ENCODE measurements at regions not wholly inside any gene's neighbourhood (a gene's known extent, or its start where the extent isn't known, plus 50 kb on each side); places are given as distances from the start of the nearest gene placed in this dataset.

- Histone ChIP-seq H3K9me3 (no peaks in the 10 kb centered on the region), H3K4me2 (no peak overlapping the region), H3K4me3 (no peak overlapping the region), H3K4me1 (no peaks in the 10 kb centered on the region), H3K27ac (no peak overlapping the region)
- no peak for DNase-seq (ENCODE audit: low read depth in 1 of 2, low spot score in 1 of 2)
- ChIA-PET POLR2A (no interaction called here), CTCF (no interaction called here)
- WGBS (ENCODE audit: missing lambda C conversion rate) = 50% methylated on average over 2 of the region's 2 CpGs
- FAIRE-seq = no peak
- no peak for ATAC-seq
- no peak for TF ChIP-seq CEBPB (IDR thresholded peaks at IDR 0.05)
- no peak for TF ChIP-seq CBX8 (IDR thresholded peaks at IDR 0.05)
- TF ChIP-seq ESRRA (IDR thresholded peaks at IDR 0.05; ENCODE audit: borderline replicate concordance, low read length) = no peak
These were observed 122.0 kb downstream of the GPCPD1 start for GRCh38 chr20:5488823-5489222.

DNA sequence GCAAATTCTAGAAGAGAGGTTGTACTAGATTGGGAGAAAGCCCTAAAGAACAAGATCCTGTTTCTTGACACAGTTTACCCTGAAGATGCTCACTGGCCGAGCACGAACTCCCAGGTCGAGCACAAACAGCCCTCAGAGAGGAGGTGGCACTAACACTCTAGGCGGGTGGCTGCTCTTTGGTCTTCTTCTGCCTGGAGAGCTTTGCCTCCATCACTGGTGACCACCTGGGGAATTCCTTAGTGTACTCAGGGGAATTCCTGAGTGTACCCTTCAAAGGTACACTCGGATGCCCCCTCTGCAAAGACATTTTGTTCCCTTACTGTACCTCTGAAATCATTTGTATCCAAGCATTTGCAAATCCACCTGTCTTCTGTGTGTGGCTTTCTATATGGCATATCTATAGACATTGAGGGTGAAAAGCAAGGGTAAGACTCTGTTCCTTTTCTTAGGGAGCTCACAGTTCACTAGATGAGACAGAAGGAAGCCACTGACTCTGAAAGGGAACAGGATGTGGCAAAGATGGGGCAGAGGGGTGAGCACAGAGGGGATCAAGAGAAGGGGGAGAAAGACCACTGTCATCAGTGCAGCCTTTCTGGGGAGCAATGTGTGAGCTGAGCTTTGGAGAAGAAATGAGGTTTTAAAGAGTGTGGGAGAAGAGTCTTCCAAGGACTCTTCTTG lies 124.3 kb downstream of the GPCPD1 start:
- DNase-seq (ENCODE audit: low read depth in 1 of 2, low spot score in 1 of 2) = no peak
- Histone ChIP-seq H3K4me3 (no peak overlapping the region), H3K27ac (no peak overlapping the region), H3K4me1 (no peaks in the 10 kb centered on the region), H3K4me2 (no peak overlapping the region), H3K9me3 (no peaks in the 10 kb centered on the region)
- 26% methylated on average over 5 of the region's 5 CpGs for WGBS (ENCODE audit: missing lambda C conversion rate)
- FAIRE-seq = no peak
- POLR2A ChIA-PET = no interaction called here
- TF ChIP-seq, protein P1, sequence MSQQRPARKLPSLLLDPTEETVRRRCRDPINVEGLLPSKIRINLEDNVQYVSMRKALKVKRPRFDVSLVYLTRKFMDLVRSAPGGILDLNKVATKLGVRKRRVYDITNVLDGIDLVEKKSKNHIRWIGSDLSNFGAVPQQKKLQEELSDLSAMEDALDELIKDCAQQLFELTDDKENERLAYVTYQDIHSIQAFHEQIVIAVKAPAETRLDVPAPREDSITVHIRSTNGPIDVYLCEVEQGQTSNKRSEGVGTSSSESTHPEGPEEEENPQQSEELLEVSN (IDR thresholded peaks at IDR 0.05; ENCODE audit: borderline replicate concordance, low read depth) = no peak
- TF ChIP-seq ZNF302 (CRISPR knock-in tag; IDR thresholded peaks at IDR 0.05) (no peak), RFX5 (IDR thresholded peaks at IDR 0.05) (no peak), MYC (IDR thresholded peaks at IDR 0.05; ENCODE audit: borderline replicate concordance, low read length) (no peak)
- no peak for ATAC-seq
- CTCF ChIA-PET = no interaction called here

GRCh38 chr20:5484926-5485325 lies 125.9 kb downstream of the GPCPD1 start:
- Histone ChIP-seq H3K9me3 (no peaks in the 10 kb centered on the region), H3K27ac (no peak overlapping the region), H3K4me3 (no peak overlapping the region), H3K4me1 (no peaks in the 10 kb centered on the region), H3K4me2 (no peak overlapping the region)
- ChIA-PET POLR2A (no interaction called here), CTCF (interaction anchor here (3.1 kb wide), 1 partner anchor 36 kb away, joined by 8 read pairs; no protein-coding TSS in a partner anchor)
- 68% methylated on average over 8 of the region's 8 CpGs for WGBS (ENCODE audit: missing lambda C conversion rate)
- no peak for ATAC-seq
- DNase-seq (ENCODE audit: low read depth in 1 of 2, low spot score in 1 of 2) = no peak
- TF ChIP-seq ZSCAN20 (CRISPR knock-in tag; IDR thresholded peaks at IDR 0.05) (no peak), CHD4 (IDR thresholded peaks at IDR 0.05; ENCODE audit: borderline replicate concordance) (no peak), USF2 (IDR thresholded peaks at IDR 0.05) (no peak), ESRRA (IDR thresholded peaks at IDR 0.05; ENCODE audit: borderline replicate concordance, low read length) (no peak), POLR2AphosphoS2 (conservative IDR thresholded peaks at IDR 0.05; ENCODE audit: low read length) (no peak), NR3C1 (IDR thresholded peaks at IDR 0.05) (no peak), TFCP2L1 (CRISPR knock-in tag; IDR thresholded peaks at IDR 0.05) (no peak), PHF8 (IDR thresholded peaks at IDR 0.05; ENCODE audit: borderline replicate concordance, low read depth) (no peak), FOXS1 (CRISPR knock-in tag; IDR thresholded peaks at IDR 0.05) (no peak), CBX8 (IDR thresholded peaks at IDR 0.05) (no peak), RNF2 (IDR thresholded peaks at IDR 0.05; ENCODE audit: borderline replicate concordance, low read depth) (no peak), ZC3H11A (IDR thresholded peaks at IDR 0.05) (no peak), TP53 (CRISPR knock-in tag; IDR thresholded peaks at IDR 0.05) (no peak), CBX2 (IDR thresholded peaks at IDR 0.05; ENCODE audit: borderline replicate concordance, low read depth) (no peak)
- TF ChIP-seq, protein P2, sequence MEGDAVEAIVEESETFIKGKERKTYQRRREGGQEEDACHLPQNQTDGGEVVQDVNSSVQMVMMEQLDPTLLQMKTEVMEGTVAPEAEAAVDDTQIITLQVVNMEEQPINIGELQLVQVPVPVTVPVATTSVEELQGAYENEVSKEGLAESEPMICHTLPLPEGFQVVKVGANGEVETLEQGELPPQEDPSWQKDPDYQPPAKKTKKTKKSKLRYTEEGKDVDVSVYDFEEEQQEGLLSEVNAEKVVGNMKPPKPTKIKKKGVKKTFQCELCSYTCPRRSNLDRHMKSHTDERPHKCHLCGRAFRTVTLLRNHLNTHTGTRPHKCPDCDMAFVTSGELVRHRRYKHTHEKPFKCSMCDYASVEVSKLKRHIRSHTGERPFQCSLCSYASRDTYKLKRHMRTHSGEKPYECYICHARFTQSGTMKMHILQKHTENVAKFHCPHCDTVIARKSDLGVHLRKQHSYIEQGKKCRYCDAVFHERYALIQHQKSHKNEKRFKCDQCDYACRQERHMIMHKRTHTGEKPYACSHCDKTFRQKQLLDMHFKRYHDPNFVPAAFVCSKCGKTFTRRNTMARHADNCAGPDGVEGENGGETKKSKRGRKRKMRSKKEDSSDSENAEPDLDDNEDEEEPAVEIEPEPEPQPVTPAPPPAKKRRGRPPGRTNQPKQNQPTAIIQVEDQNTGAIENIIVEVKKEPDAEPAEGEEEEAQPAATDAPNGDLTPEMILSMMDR (IDR thresholded peaks at IDR 0.05) = no peak
- FAIRE-seq = no peak
